GM03348 (cell line): ENCODE measurements at regions not wholly inside any gene's neighbourhood (a gene's known extent, or its start where the extent isn't known, plus 50 kb on each side); places are given as distances from the start of the nearest gene placed in this dataset.

Experiments used
- DNase-seq: peaks from one replicate; pipeline ENCODE4 v3.0.0; 2012; ENCODE audit warnings: low spot score

DNA sequence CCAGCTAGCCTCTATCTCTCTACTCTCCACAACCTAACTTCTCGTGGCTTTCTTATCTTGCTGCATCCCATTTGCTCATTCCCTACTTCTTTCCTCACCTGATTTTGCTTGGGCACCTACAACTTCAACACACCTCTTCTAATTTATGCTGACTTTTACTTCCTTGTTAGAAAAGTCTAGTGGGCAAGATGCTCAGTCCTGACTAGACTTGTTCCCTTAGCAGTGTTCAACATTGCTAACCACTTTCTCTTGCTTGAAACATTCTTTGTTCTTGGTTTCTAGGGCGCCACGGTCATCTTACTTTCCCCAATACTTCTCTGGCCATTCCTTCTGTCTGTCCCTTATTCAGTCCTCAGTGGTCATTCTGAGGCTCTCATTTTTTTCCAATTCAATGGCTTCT lies 454.7 kb upstream of the CWC22 start:
- no peak for DNase-seq

DNA sequence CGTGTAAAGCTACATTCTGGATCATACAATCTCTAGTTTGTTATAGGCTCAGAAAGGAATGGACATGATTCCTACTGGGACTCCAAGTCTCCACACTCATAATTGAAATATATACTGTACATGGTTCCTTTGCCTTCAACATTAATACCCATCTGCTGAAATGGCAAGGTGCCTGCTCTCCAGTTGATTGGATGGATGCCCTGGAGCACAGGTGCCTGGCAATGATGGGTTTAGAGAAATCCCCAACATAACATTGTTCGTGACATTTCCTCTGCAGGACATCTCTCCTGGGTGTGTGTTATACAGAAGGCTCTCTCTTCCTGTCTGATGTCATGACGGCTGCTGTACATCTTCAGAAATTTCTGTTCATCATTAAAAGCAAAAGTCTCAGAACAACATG lies 449.7 kb upstream of the CWC22 start:
- DNase-seq, result no peak

DNA sequence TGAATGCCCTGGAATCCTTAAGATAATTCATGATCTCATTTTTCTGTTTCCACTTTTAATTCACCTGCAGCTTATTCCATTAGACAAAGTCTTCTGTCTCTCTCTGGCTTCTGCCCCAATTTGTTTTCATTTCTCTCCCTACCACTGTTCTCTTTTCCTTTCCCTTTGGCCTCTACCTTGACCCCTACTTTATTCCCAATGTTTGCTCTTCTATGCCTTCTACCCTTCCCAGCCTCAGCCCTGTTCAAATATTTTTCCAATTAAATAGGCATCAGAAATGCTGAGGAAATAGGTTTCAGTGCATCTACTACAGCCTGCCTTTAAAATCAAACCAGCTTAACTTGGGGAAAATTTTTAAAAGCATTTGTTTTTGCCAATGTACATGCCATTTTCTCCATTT lies 443.7 kb upstream of the CWC22 start:
- DNase-seq, result no peak

GRCh38 chr2:180449171-180449915 lies 442.2 kb upstream of the CWC22 start:
- no peak for DNase-seq

DNA sequence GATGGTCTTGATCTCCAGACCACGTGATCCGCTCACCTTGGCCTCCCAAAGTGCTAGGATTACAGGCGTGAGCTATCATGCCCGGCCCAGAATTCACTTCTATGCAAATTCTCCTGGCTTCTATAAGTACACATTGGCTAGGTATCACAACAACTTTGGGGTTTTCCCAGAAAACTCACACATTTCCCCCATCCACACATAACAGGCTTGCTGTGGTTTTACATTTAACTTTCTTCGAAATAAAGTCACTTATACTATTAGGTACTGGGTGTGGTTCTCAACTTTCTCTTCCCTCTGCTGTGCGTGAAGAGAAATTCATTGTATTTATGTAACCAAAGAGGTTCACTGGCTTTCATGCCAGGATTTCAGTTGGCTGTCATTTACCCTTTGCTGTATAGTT lies 439.4 kb upstream of the CWC22 start:
- DNase-seq, result no peak

- DNase-seq, result peak; percentile 6
Measured at GRCh38 chr2:180443888-180444287, 436.8 kb upstream of the CWC22 start.

GRCh38 chr2:180442860-180443644 lies 436.0 kb upstream of the CWC22 start:
- no peak for DNase-seq

DNA sequence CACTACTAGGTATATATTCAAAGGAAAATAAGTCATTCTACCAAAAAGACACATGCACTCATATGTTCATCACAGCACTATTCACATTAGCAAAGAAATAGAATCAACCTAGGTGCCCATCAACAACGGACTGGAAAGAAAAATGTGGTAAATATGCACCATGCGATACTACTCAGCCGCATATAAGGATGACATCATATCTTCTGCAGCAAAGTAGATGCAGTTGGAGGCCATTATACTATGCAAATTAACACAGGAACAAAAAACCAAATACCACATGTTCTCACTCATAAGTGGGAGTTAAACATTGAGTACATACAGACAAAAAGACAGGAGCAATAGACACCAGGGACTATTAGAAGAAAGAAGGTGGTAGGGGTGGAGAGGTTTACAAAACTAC lies 412.1 kb upstream of the CWC22 start:
- no peak for DNase-seq

DNA sequence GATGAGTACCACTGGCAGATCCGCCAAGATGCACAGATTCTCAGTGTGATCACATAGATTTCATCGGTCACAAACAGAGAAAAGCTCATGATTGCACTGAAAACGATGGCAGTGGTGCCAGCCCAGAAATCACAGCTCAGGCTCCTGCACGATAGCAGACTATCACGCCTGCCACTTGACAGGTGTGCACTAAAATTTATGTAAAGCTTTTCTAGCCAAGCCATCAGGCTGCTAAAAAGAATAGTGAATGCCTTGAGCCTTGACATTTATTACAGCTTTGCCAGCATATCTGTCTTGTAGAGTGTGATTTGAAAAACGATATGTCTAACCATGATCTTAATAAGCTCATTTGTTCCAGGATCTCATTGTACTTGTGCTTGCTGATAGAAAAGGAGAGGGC lies 409.5 kb upstream of the CWC22 start:
- no peak for DNase-seq

DNA sequence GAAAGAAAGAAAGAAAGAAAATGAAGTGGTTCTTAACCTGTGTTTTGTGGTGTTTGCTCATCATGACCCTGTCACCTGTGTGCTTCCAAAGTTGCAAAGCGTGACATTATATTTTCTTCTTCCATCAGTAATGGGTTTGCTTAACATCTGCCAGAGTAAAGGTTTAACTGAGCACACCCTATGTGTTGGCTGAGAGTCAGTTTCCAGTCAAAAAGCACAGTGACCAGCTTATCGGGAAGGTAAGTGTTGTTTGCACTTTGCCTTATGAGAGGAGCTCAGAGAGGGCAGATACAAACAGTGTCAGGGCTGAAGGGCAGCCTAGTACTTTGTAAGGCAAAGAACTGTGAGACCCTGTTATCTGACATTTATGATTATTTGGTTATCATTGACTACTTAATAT lies 406.2 kb upstream of the CWC22 start:
- no peak for DNase-seq

DNA sequence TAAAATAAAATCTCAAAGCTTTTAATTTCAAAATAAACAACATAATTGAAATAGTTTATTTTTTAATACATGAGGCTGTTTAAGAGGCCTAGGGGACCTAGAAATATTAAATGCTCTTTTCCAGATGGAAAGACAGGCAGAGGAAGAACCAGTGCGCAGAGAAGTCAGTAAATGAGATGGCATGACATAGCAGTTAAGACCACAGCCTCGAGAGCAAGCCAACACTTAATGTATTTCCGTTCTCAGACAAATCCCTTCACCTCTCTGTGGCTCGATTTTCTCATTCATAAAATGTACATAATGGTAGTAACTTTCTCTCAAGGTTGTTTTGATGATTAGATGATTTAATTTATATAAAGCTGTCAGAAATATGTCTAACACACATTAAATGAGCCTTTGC lies 405.1 kb upstream of the CWC22 start:
- no peak for DNase-seq

GRCh38 chr2:180411661-180412060 lies 404.6 kb upstream of the CWC22 start:
- DNase-seq, result no peak

GRCh38 chr2:180406687-180407086 lies 399.6 kb upstream of the CWC22 start:
- DNase-seq, result no peak

DNA sequence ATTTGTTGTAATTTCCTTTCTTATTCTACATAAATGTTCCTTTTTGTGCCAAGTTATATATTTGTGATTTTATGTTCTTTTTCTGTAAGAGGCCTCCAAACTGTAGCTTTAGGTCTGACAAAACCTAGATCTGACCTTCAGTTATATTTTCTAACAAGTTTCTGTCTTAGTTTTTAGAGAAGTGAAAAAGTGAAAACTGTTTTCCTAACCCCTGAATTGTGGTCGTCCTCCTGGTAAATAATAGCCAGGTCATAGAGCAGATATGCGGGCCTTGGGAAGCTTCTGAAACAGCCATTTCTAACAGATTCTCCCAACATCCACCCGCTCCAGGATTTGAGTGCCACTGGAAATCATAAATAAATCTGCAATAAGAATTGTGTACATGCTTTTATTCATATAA lies 398.4 kb upstream of the CWC22 start:
- no peak for DNase-seq

DNA sequence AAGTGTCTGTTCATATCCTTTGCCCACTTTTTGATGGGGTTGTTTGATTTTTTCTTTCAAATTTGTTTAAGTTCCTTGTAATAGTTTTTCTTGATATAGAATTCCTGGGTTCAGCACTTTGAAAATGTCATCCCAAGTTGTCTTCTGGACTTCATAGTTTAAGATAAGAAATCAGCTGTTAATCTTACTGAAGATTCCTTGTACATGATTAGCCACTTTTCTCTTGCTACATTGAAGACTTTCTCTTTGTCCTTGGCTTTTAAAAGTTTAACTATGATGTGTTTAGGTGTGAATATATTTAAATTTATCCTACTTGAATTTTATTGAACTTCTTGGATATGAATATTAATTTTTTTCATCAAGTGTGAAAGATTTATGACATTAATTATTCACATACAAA lies 387.2 kb upstream of the CWC22 start:
- no peak for DNase-seq

DNA sequence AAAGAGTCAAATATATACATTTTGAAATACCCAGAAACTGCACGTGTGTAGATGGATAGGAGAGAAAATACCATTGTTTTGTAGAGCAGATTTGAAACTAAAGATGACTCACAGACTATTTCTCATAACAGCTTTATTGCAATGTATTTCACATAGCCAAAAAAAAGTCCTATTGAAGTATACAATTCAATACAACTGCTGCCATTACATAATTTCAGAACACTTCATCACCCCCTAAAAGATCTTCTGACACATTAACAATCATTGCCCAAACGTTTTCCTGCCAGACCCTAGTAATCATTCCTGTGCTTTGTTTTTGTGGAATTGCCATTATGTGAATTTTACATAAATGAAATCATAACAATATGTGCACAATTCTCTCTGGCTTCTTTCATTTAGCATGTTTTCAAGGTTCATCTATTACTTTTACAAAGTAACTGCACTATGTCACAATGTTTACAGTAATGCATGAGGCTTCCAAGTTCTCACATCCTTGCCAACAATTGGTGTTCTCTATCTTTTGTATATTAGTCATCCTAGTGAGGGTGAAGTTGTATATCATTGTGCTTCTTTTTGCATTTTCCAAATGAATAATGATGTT lies 378.6 kb upstream of the CWC22 start:
- DNase-seq, result peak; percentile 33

GRCh38 chr2:180376066-180376465 lies 369.0 kb upstream of the CWC22 start:
- no peak for DNase-seq

DNA sequence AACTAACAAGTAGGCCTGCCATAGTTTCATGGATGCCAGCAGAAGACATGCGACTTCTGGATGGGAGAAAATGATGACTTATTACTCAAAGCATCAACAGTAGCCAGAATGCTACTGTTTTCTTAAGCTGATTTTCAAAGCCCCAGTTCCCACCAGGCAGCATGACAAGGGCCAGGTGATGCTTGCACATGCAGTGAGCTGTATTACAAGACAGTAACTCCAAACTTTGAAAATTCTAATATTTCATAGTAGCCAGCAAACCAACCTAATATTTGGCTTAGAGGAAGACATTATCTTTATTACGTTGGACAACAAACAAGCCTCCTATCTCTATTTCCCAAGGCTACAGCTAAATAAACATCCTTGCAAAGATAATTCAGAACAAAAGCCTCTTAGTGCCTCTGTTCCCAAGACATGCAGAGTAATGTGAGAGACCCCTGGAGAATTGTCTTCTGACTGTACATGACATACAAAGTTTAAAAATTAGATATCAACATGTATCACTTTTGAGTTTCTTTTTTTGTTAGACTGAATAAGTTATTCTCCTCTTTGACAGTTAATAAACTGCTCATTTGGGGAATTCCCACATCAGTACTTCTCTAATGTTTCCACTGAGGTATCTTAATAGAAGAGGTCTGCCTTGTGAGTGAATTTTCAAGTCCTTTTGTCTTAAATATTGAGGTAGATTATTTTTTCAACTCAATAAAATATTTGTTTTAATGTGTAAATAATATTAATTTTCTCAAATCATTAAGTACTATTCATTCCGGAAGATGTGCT lies 367.6 kb upstream of the CWC22 start:
- DNase-seq, result no peak

DNA sequence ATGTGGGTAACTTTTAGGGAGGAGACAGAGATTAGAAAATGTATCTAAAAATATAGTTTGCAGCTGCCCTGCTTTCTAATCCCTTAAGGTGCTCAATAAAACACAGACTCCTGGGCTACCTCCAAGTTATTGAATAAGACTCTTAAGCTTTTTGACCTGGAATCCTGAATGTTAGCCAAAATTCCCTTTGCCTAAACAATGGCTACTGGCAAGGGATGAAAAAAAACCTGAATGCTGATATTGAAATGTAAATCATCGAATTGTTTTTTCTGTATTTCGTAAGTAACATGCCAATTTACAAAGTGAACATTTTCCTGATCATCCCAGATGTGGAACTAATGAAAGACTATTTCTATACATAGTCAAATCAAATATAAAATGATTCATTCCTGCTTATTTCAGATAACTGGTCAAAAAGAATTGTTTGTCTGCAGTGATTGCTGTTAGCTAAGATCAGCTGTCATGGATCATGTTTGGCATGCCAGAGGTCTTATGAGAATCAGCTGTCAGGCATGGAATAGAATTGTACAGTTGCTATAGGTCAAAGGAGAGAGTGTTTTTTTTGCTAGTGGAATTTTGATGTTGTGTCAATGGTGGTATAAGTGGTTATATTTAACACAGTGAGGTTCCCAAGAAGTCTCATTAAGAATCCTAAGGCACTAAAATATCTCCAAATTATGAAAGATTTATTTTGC lies 363.6 kb upstream of the CWC22 start:
- no peak for DNase-seq

DNA sequence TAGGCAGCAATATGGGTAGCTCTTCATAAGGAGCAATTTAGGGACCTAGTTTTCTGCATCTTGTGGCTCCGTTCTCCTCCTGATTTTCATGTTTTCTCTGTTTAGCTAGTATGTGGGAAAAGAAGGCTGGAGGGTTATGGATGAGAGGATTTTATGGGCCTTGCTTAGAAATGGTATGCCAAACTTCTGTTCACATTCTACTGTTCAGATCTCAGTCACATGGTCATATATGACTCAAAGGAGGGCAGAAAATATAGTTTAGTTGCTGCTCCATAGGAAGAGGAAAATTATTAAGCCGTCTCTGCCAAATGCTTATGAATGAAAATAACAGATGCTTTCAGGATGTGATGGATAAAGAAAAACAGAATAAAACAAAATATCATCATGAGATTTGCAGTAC lies 361.8 kb upstream of the CWC22 start:
- no peak for DNase-seq

DNA sequence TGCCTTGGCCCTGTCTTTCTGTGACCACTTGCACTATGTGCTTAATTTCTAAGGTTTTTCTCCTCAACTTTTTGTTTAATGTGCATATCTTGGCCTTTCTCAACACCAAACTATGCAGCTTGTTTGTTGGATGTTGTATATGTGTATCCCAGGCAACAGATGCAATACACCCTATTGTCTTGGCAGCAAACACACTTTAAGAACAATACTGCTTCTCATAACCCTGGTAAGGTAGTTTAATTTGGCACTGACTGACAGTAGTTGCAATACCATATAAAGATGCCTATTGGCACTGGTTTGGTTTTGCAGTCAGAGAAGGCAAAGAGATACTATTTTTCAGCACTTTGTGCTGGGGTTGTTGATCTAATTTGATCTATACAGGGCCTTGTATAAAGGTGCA lies 360.7 kb upstream of the CWC22 start:
- DNase-seq, result no peak

- DNase-seq, result no peak
Measured at GRCh38 chr2:180366481-180366880, 359.4 kb upstream of the CWC22 start.
